ENCODE measurements at regions not wholly inside any gene's neighbourhood (a gene's known extent, or its start where the extent isn't known, plus 50 kb on each side); places are given as distances from the start of the nearest gene placed in this dataset.

DNA sequence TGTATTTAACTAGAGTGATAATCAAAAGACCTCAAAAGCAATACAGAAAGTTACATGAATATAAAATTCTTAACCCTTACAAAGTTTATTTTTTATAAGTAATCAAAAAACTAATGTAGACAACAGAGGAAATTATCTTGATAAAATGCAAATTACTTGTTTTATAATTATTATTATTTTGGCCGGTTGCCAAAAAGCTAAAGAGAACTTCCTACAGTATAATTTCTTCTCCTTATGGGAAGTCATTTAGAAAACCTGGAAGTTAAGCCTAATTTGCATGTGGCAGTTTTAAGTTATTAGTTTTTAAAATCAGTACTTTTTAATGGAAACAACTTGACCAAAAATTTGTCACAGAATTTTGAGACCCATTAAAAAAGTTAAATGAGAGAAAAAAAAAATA is 621.3 kb upstream of the PCDH10 start:
- Mint-ChIP-seq H3K27ac (no peak overlapping the region), H3K9me3 (ENCODE audit: insufficient read depth) (no peaks in the 10 kb centered on the region), H3K27me3 (ENCODE audit: low read depth) (no peaks in the 10 kb centered on the region), H3K4me1 (ENCODE audit: low read depth) (no peaks in the 10 kb centered on the region), H3K36me3 (ENCODE audit: low read depth) (no peaks in the 10 kb centered on the region), H3K4me3 (no peak overlapping the region)
- CTCF ChIA-PET = no interaction called here
- ATAC-seq (no peak), DNase-seq (no peak)
- POLR2A ChIA-PET = no interaction called here

DNA sequence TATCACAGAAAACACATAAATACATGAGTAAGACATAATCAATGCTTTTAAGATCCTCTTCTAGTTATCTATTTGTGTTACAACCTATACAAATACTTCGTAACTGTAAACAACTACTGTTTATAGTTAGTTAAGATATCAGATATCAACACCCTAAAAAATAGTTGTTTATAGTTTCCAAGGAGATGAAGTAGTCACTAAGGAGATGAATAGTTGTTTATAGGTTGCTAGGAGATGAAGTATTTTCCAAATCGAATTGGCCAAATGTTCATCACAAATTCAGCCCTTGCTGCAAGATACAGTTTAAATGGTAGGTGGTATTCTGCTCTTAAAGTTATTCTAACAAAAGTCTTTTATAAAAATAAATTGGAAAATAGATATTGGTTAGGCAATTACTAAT is 618.2 kb upstream of the PCDH10 start:
- H3K27me3 Mint-ChIP-seq (ENCODE audit: low read depth) = no peaks in the 10 kb centered on the region
- DNase-seq (no peak), ATAC-seq (no peak)
- POLR2A ChIA-PET = no interaction called here
- CTCF ChIA-PET = no interaction called here
- H3K4me1 Mint-ChIP-seq (ENCODE audit: low read depth) = no peaks in the 10 kb centered on the region
- no peak overlapping the region for H3K4me3 Mint-ChIP-seq
- no peak overlapping the region for H3K27ac Mint-ChIP-seq
- no peaks in the 10 kb centered on the region for H3K36me3 Mint-ChIP-seq (ENCODE audit: low read depth)
- no peaks in the 10 kb centered on the region for H3K9me3 Mint-ChIP-seq (ENCODE audit: insufficient read depth)

DNA sequence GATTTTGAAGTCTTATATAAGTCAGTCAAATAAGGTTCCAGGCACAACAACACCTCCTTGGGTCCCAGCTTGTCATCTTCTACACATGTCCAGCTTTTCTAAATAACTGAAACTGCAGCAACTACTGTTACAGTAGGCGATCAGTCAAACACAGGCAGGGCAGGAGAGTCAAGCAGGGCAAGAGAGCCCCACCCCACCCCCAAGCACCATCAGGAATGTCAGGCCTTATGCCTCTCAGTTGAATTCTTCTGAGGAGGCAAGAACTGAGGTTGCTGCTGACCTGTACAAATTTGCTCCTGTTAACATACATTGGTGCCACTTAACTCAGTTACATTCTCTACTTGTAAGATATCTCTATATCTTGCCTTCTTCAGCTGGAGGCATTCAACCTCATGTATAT is 608.8 kb upstream of the PCDH10 start:
- Mint-ChIP-seq H3K27ac (no peak overlapping the region), H3K9me3 (ENCODE audit: insufficient read depth) (peaks cover 4% of the 10 kb centered on the region), H3K36me3 (ENCODE audit: low read depth) (no peaks in the 10 kb centered on the region), H3K4me1 (ENCODE audit: low read depth) (no peaks in the 10 kb centered on the region), H3K4me3 (no peak overlapping the region), H3K27me3 (ENCODE audit: low read depth) (no peaks in the 10 kb centered on the region)
- ATAC-seq (no peak), DNase-seq (no peak)
- ChIA-PET CTCF (no interaction called here), POLR2A (no interaction called here)

DNA sequence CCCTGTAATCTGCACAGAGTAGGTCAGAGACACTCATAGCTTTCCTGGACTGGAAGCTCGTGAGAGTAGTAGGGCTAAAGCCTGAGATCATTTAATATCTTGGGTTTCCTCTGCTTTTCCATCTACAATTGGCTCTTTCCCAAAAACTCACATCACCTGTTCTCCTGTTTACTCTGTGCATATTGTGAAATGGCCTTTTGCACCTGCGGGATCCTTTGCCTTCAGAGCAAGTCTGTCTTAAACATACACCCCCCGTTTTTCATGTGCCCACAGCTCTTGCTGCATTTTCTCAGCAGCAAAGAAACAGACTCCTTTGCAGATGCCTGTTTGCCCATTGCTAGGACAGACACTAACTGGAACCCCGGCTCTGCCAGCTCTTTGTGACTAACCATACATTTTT is 608.3 kb upstream of the PCDH10 start:
- DNase-seq (no peak), ATAC-seq (no peak)
- ChIA-PET POLR2A (no interaction called here), CTCF (no interaction called here)
- Mint-ChIP-seq H3K27ac (no peak overlapping the region), H3K4me1 (ENCODE audit: low read depth) (no peaks in the 10 kb centered on the region), H3K36me3 (ENCODE audit: low read depth) (no peaks in the 10 kb centered on the region), H3K27me3 (ENCODE audit: low read depth) (no peaks in the 10 kb centered on the region), H3K9me3 (ENCODE audit: insufficient read depth) (peaks cover 4% of the 10 kb centered on the region), H3K4me3 (no peak overlapping the region)

DNA sequence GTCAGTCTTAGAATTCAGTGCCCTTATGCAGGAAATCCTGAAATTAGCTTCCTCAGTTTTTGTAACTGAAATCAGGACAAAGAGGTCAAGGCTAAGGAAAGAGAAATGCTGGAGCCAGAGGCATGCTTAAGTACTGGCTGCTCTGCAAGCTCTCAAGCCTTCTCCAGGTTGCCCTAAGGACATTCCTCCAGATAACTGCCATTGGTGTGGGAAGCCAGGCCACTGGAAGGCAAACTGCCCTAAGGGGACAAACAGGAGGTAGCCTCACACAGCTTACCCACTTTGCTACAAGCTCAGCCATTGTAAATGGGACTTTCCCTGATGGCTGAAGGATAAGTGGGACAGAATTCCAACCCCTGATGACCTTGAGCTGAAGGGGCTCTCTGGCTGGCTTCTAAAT is 606.9 kb upstream of the PCDH10 start:
- ATAC-seq (no peak), DNase-seq (no peak)
- H3K27ac Mint-ChIP-seq = no peak overlapping the region
- ChIA-PET CTCF (no interaction called here), POLR2A (no interaction called here)
- no peak overlapping the region for H3K4me3 Mint-ChIP-seq
- H3K27me3 Mint-ChIP-seq (ENCODE audit: low read depth) = no peaks in the 10 kb centered on the region
- no peaks in the 10 kb centered on the region for H3K36me3 Mint-ChIP-seq (ENCODE audit: low read depth)
- H3K9me3 Mint-ChIP-seq (ENCODE audit: insufficient read depth) = peaks cover 4% of the 10 kb centered on the region
- no peaks in the 10 kb centered on the region for H3K4me1 Mint-ChIP-seq (ENCODE audit: low read depth)

- no peak overlapping the region for H3K4me3 Mint-ChIP-seq
- no peaks in the 10 kb centered on the region for H3K9me3 Mint-ChIP-seq (ENCODE audit: insufficient read depth)
- H3K27me3 Mint-ChIP-seq (ENCODE audit: low read depth) = no peaks in the 10 kb centered on the region
- H3K36me3 Mint-ChIP-seq (ENCODE audit: low read depth) = no peaks in the 10 kb centered on the region
- H3K27ac Mint-ChIP-seq = no peak overlapping the region
- DNase-seq (no peak), ATAC-seq (no peak)
- H3K4me1 Mint-ChIP-seq (ENCODE audit: low read depth) = no peaks in the 10 kb centered on the region
- CTCF ChIA-PET = no interaction called here
- POLR2A ChIA-PET = no interaction called here
Measured at GRCh38 chr4:132548463-132548862, 600.6 kb upstream of the PCDH10 start.

- H3K27ac Mint-ChIP-seq = no peak overlapping the region
- POLR2A ChIA-PET = no interaction called here
Measured at GRCh38 chr4:132556316-132556715, 592.8 kb upstream of the PCDH10 start.

DNA sequence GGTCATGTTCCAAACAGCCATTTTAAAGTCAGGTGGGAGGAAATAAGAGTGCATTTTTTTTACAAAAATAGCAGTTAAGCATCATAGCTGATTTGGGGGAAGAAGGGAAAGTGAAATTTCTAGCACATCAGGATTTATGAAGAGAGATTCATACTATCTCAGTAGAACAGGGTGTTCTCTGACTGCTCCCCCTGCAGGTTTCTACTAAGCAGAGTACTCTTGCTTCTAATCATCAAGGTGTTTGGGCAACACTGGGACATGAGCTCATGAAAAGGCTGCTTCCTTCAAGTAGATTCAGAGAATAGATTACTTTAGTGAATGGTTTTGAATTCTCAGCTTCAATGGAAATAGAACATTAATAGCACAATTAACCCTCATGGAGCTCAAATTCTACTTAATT is 591.4 kb upstream of the PCDH10 start:
- Mint-ChIP-seq H3K36me3 (ENCODE audit: low read depth) (no peaks in the 10 kb centered on the region), H3K27me3 (ENCODE audit: low read depth) (no peaks in the 10 kb centered on the region), H3K9me3 (ENCODE audit: insufficient read depth) (no peaks in the 10 kb centered on the region), H3K4me1 (ENCODE audit: low read depth) (no peaks in the 10 kb centered on the region), H3K27ac (no peak overlapping the region), H3K4me3 (no peak overlapping the region)
- CTCF ChIA-PET = no interaction called here
- DNase-seq (no peak), ATAC-seq (no peak)
- POLR2A ChIA-PET = no interaction called here

More at GRCh38 chr4:132556316-132556715, 592.8 kb upstream of the PCDH10 start:
- Mint-ChIP-seq H3K36me3 (ENCODE audit: low read depth) (no peaks in the 10 kb centered on the region), H3K4me1 (ENCODE audit: low read depth) (no peaks in the 10 kb centered on the region), H3K4me3 (no peak overlapping the region), H3K27me3 (ENCODE audit: low read depth) (no peaks in the 10 kb centered on the region), H3K9me3 (ENCODE audit: insufficient read depth) (no peaks in the 10 kb centered on the region)
- CTCF ChIA-PET = no interaction called here
- ATAC-seq = no peak
- DNase-seq = no peak

DNA sequence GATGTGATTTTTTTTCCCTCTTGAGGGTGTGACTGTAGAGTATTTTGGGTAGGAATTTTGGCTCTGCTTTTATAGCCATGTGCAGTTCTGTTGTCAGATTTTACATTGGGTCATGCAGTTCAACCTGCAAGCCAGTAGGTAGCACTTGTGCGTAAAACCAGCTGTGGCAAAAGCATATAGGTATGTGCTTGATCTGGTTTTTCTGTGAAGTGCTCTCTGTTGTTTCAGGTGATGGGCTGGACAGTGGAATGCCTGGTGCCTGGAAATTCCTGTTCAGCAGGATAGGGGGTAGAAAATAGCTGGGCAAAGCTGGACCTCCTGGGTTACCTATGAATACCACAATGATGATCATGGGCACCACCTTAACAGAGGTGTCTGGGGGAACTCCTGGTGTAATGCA is 584.2 kb upstream of the PCDH10 start:
- ATAC-seq (no peak), DNase-seq (no peak)
- H3K4me1 Mint-ChIP-seq (ENCODE audit: low read depth) = no peaks in the 10 kb centered on the region
- CTCF ChIA-PET = no interaction called here
- no peaks in the 10 kb centered on the region for H3K36me3 Mint-ChIP-seq (ENCODE audit: low read depth)
- no peaks in the 10 kb centered on the region for H3K27me3 Mint-ChIP-seq (ENCODE audit: low read depth)
- H3K9me3 Mint-ChIP-seq (ENCODE audit: insufficient read depth) = no peaks in the 10 kb centered on the region
- no peak overlapping the region for H3K4me3 Mint-ChIP-seq
- H3K27ac Mint-ChIP-seq = no peak overlapping the region
- POLR2A ChIA-PET = no interaction called here

- DNase-seq (no peak), ATAC-seq (no peak)
- H3K4me1 Mint-ChIP-seq (ENCODE audit: low read depth) = no peaks in the 10 kb centered on the region
- H3K4me3 Mint-ChIP-seq = no peak overlapping the region
- no peak overlapping the region for H3K27ac Mint-ChIP-seq
- POLR2A ChIA-PET = no interaction called here
- no peaks in the 10 kb centered on the region for H3K36me3 Mint-ChIP-seq (ENCODE audit: low read depth)
- CTCF ChIA-PET = no interaction called here
- H3K27me3 Mint-ChIP-seq (ENCODE audit: low read depth) = no peaks in the 10 kb centered on the region
- no peaks in the 10 kb centered on the region for H3K9me3 Mint-ChIP-seq (ENCODE audit: insufficient read depth)
Measured at GRCh38 chr4:132565542-132565941, 583.6 kb upstream of the PCDH10 start.

- Mint-ChIP-seq H3K9me3 (ENCODE audit: insufficient read depth) (no peaks in the 10 kb centered on the region), H3K27ac (no peak overlapping the region), H3K4me3 (no peak overlapping the region), H3K36me3 (ENCODE audit: low read depth) (no peaks in the 10 kb centered on the region), H3K4me1 (ENCODE audit: low read depth) (no peaks in the 10 kb centered on the region), H3K27me3 (ENCODE audit: low read depth) (no peaks in the 10 kb centered on the region)
- DNase-seq = no peak
- CTCF ChIA-PET = no interaction called here
- POLR2A ChIA-PET = no interaction called here
- ATAC-seq = no peak
Measured at GRCh38 chr4:132572210-132572609, 576.9 kb upstream of the PCDH10 start.

DNA sequence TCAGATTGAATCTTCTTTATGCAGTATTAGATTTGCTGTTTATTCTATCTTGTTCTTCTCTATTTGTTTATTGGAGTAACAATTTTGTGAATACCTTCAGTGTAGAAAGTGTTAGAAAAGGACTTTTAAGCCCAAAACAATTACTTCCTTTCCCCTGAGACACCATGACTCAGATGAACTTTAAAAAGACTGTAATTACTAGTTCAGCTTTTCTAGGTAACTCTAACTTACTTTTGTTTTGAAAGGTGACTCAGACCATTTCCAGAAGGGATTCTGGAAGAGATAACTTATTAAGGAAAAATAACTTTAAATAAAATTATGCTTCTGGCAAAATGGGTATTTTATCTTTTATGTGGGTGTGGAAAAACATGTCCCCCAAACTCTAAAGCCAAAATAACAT is 561.5 kb upstream of the PCDH10 start:
- H3K27ac Mint-ChIP-seq = no peak overlapping the region
- ATAC-seq (no peak), DNase-seq (no peak)
- H3K27me3 Mint-ChIP-seq (ENCODE audit: low read depth) = no peaks in the 10 kb centered on the region
- no peak overlapping the region for H3K4me3 Mint-ChIP-seq
- ChIA-PET POLR2A (no interaction called here), CTCF (no interaction called here)
- no peaks in the 10 kb centered on the region for H3K36me3 Mint-ChIP-seq (ENCODE audit: low read depth)
- H3K9me3 Mint-ChIP-seq (ENCODE audit: insufficient read depth) = no peaks in the 10 kb centered on the region
- H3K4me1 Mint-ChIP-seq (ENCODE audit: low read depth) = no peaks in the 10 kb centered on the region

DNA sequence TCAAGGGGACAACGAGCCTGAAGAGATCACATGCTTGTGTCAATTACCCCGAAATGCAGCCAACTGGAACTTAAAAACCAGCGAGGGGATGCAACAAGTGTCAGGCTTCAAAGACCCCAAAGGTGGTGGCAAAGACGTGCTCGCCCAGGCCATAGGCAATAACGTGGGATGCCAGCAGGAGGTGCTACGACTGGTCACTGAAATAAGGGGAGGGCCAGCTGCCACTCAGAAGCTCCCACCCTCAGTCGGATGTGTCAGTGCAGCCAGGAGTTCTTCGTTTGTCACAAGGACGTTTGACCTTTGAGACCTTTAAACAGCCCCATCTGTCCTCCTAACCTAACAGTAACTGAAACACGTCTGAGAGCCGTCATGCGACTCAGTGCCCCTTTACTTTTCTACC is 556.8 kb upstream of the PCDH10 start:
- H3K4me1 Mint-ChIP-seq (ENCODE audit: low read depth) = no peaks in the 10 kb centered on the region
- no peak for ATAC-seq
- ChIA-PET CTCF (no interaction called here), POLR2A (no interaction called here)
- no peaks in the 10 kb centered on the region for H3K27me3 Mint-ChIP-seq (ENCODE audit: low read depth)
- H3K36me3 Mint-ChIP-seq (ENCODE audit: low read depth) = no peaks in the 10 kb centered on the region
- H3K9me3 Mint-ChIP-seq (ENCODE audit: insufficient read depth) = no peaks in the 10 kb centered on the region
- no peak for DNase-seq
- no peak overlapping the region for H3K27ac Mint-ChIP-seq
- H3K4me3 Mint-ChIP-seq = no peak overlapping the region

DNA sequence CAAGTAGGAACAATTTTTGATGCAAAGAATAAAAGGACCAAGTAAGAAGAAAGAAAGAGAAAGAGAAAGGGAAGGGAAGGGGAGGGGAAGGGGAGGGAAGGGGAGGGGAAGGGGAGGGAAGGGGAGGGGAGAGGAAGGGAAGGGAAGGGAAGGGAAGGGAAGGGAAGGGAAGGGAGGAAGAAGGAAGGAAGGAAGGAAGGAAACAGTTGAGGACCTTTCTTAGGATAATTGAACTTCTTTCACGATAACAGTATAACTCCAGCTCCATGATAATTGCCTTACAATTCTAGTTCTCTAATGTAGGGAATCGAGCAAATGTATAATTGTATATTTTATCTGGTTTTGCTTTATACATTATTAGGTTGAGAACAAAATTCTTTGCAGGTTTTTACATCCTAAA is 556.2 kb upstream of the PCDH10 start:
- Mint-ChIP-seq H3K4me1 (ENCODE audit: low read depth) (no peaks in the 10 kb centered on the region), H3K27me3 (ENCODE audit: low read depth) (no peaks in the 10 kb centered on the region), H3K4me3 (no peak overlapping the region), H3K27ac (no peak overlapping the region), H3K36me3 (ENCODE audit: low read depth) (no peaks in the 10 kb centered on the region), H3K9me3 (ENCODE audit: insufficient read depth) (no peaks in the 10 kb centered on the region)
- CTCF ChIA-PET = no interaction called here
- ATAC-seq (no peak), DNase-seq (no peak)
- POLR2A ChIA-PET = no interaction called here

Data from activated CD8-positive, alpha-beta T cell treated with anti-CD3 and anti-CD28 coated beads, Interleukin-2, amount 10 ng/mL, durations not matched to agents 7 days and 5 days (primary cell).